IPS-18c (cell line): ENCODE measurements at regions not wholly inside any gene's neighbourhood (a gene's known extent, or its start where the extent isn't known, plus 50 kb on each side); places are given as distances from the start of the nearest gene placed in this dataset.

Source experiments
- H3K4me3 ChIP-seq: 2 replicates; pipeline ENCODE4 v1.7.0; 2013; ENCODE audit warnings: low read depth, mild to moderate bottlenecking, low read length, moderate library complexity; ENCODE audit not compliant: insufficient read depth
- H3K9me3 ChIP-seq: one replicate; pipeline ENCODE4 v1.6.1; 2013; ENCODE audit warnings: mild to moderate bottlenecking, low read length, moderate library complexity; ENCODE audit not compliant: control insufficient read depth, insufficient read depth

- no peak overlapping the region for H3K4me3 ChIP-seq
- peaks cover 2% of the 10 kb centered on the region for H3K9me3 ChIP-seq
These were observed 955.1 kb upstream of the TMEM132C start for GRCh38 chr12:127311720-127312364.

DNA sequence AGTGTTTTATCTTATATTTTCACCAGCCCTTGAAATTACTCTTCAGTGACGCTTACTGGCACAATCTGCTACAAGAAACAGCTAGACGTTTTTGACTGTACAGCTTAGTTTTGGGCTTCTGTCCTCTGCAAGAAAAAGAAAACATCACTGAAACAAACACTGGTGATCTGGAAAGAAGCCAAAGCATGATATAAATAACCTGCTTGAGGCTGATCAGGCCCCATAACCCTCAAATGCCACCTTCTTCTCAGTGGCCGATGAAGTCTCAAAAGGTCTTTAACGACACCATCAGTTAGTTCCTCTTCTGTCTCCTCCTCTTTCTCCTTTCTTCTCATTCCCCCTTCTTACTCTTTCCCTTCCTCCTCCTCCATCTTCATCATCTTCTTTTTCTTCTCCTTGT, 942.3 kb upstream of the TMEM132C start:
- Histone ChIP-seq H3K9me3 (no peaks in the 10 kb centered on the region), H3K4me3 (no peak overlapping the region)

DNA sequence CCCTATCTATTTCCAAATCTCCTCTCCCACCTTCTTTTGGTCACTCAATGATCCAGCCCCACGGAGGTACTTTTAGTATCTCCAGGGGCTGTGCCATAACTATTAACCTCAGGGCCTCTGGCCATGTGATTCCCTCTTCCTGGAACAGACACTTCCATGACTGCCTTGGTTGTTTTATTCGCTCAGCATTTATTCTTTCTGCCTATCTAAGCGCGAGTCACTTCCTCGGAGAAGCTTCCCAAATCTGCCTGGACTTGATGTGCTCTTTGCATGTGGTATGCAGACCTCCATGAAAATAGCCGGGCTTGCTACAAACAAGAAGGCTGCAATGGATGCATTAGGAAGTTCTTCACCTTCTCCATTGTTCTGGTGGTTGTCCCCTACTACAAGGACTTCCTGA, 939.0 kb upstream of the TMEM132C start:
- Histone ChIP-seq H3K4me3 (no peak overlapping the region), H3K9me3 (no peaks in the 10 kb centered on the region)

DNA sequence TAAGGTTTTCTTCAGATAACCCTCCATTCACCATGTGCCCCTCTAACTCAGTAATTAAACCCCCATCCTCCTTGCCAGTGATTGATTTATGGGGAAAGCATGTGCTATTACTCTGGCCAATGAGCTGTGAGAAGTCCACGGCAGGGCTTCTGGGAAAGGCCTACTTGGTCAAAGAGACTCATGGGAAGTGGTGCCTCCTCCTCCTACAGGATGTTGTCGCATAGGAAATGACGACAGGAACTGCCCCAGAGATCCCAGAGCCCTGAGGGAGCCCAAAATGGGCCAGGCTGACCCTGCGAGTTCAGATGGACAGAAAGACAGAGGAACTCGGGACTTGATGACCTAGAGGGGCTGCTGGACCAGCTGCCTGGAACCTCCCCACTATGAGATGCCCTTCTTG, 938.1 kb upstream of the TMEM132C start:
- Histone ChIP-seq H3K9me3 (no peaks in the 10 kb centered on the region), H3K4me3 (no peak overlapping the region)

GRCh38 chr12:127334365-127334764, 932.6 kb upstream of the TMEM132C start:
- no peaks in the 10 kb centered on the region for H3K9me3 ChIP-seq
- H3K4me3 ChIP-seq: no peak overlapping the region

DNA sequence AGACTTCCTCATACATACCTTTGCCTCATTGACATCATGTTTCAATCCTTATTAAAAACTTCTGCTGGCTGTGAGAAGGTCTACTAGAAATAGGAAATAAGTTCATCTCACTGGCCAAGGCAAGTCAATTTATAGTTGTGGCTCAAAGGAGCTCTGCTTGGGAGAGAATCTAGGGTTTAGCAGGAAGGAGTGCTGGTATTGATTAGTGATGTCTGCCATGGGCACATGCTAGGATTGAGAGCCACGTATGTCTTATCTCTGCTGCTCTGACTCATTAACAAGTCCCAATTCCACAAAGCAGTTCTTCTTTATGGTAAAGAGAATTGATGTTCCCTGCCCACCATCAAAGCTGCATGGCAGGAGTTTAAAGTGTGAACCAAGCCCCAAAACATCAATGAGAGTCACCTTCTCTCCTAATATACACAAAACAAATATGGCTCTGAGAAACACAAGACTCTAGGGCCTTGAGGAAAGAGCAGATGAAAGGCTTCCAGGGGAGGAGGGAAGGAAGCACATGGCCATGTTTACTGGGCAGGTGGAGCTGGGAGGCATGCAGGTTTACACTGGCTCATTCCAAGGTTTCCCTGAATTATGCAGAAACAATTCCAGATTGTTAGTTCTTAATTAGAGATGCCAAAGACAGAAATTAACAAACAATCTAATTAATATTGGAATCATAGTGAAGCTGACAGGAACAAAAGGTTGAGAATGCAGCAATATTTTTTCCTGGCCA, 931.9 kb upstream of the TMEM132C start:
- H3K9me3 ChIP-seq: no peaks in the 10 kb centered on the region
- no peak overlapping the region for H3K4me3 ChIP-seq

GRCh38 chr12:127336416-127336815, 930.6 kb upstream of the TMEM132C start:
- Histone ChIP-seq H3K4me3 (no peak overlapping the region), H3K9me3 (no peaks in the 10 kb centered on the region)

GRCh38 chr12:127339065-127339464, 927.9 kb upstream of the TMEM132C start:
- H3K9me3 ChIP-seq: peaks cover 2% of the 10 kb centered on the region

DNA sequence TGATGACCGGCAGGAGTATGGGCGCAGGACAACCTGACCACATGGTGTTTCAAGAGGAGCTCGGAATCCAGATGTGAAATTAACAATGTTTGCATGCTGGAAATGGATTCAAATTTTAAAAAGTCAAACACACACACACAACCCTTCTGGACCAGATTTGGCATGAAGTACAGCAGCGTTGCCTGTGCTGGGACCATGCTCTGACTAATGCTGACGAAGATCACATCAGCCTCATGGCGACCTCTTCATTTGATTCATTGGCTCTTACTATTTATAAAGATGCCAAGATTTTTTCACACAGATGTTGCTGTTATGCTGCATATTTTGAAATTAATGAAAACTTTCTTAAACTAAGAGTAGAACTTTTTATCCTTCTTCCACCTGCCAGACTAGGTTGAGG, 926.6 kb upstream of the TMEM132C start:
- no peak overlapping the region for H3K4me3 ChIP-seq
- H3K9me3 ChIP-seq: peaks cover 2% of the 10 kb centered on the region

More at GRCh38 chr12:127339065-127339464, 927.9 kb upstream of the TMEM132C start:
- H3K4me3 ChIP-seq: no peak overlapping the region

DNA sequence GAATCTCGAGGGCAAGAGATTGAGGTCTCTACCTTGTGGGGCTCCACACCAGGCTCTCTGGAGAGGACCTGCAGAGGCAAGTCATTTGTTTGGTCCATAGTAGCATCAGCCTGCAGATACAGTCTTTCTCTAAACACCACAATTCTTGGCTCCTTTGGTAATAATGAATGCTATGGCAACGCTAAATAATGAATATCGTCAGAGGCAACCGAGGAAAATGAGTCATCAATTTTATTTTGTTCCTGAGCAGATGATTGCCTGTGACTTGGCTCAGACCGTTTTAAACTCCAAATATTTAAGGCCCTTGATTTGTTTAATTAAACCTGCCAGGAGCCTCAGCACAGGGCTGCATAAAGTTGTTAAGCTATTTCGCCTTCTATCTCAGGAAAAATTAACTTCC, 924.1 kb upstream of the TMEM132C start:
- Histone ChIP-seq H3K4me3 (no peak overlapping the region), H3K9me3 (peaks cover 6% of the 10 kb centered on the region)

- no peak overlapping the region for H3K4me3 ChIP-seq
- peaks cover 6% of the 10 kb centered on the region for H3K9me3 ChIP-seq
These were observed 923.0 kb upstream of the TMEM132C start for GRCh38 chr12:127343940-127344339.

- peaks cover under 1% of the 10 kb centered on the region for H3K9me3 ChIP-seq
- H3K4me3 ChIP-seq: no peak overlapping the region; the same call in 1 of the 2 replicates
These were observed 915.4 kb upstream of the TMEM132C start for GRCh38 chr12:127351481-127352010.

GRCh38 chr12:127355061-127355841, 911.7 kb upstream of the TMEM132C start:
- H3K9me3 ChIP-seq: no peaks in the 10 kb centered on the region
- H3K4me3 ChIP-seq: no peak overlapping the region

DNA sequence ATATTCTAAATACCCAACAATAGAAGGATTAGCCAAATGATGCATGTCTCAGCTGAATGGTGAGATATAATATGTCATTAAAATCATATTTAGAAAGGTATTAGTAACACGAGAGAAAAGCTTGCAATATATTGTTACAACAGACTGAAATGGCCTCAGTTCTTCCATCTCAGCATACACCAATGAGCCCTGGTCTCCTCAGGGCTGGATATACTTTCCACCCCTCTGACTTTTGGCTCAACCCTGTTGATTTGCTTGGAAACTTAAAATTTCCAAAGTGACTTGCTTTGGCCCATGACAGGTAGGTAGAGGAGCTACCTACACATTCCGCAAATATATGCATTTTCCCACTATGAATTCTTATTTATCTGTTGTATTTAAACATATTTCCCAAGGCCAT, 908.1 kb upstream of the TMEM132C start:
- no peak overlapping the region for H3K4me3 ChIP-seq
- H3K9me3 ChIP-seq: no peaks in the 10 kb centered on the region

GRCh38 chr12:127360580-127360979, 906.4 kb upstream of the TMEM132C start:
- Histone ChIP-seq H3K9me3 (no peaks in the 10 kb centered on the region), H3K4me3 (no peak overlapping the region)

DNA sequence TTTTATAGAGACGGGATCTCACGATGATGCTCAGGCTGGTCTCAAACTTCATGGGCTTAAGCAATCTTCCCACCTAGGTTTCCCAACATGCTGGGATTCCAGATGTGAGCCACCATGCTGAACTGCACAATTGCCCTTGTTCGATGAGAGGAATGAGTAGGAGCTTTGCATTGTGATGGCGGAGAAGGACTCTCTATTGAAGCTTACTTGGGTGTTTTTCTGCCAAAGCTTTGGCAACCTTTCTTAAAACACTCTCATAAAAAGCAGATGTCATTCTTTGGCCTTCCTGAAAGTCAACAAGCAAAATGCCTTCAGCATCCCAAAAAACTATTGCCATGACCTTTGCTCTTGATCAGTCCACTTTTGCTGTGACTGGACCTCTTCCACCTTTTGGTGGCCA, 904.8 kb upstream of the TMEM132C start:
- no peak overlapping the region for H3K4me3 ChIP-seq
- H3K9me3 ChIP-seq: no peaks in the 10 kb centered on the region

DNA sequence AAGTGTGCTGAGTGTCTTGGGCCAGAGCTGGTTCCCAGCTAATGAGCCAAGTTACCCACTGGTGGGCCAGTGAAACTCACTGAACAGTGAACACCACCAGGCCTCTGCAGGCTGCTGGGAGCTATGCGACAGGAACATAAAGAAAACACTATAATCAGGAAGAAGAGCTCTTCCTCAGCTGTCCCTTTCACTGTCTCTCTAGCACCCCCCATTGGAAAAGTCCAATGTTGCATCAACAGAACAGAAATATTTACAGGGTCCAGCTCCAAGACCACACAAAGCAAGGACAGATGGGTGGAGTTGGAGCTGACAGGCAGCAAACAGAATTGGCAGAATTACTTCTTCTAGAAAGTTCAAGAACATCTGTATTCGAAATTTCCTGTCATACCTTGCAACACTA, 903.6 kb upstream of the TMEM132C start:
- H3K4me3 ChIP-seq: no peak overlapping the region
- H3K9me3 ChIP-seq: no peaks in the 10 kb centered on the region

- no peaks in the 10 kb centered on the region for H3K9me3 ChIP-seq
- H3K4me3 ChIP-seq: no peak overlapping the region
These were observed 893.4 kb upstream of the TMEM132C start for GRCh38 chr12:127373559-127373958.
